T-cell (primary cell): ENCODE measurements at regions not wholly inside any gene's neighbourhood (a gene's known extent, or its start where the extent isn't known, plus 50 kb on each side); places are given as distances from the start of the nearest gene placed in this dataset.
"Not testable (repeated sequence)": the region's sequence is repeated elsewhere in the genome, so short reads cannot be mapped to it uniquely, and the experiment has no call there.

Experiments
- ATAC-seq, 4 experiments: fragments of 200-7000 bp in 3 of 4; fragments of 150-1000 bp in 1 of 4; cut with Tn5 transposase; replicated peaks in 1 of 4; 1 replicate in 3 of 4; 2 replicates in 1 of 4; pipeline ENCODE4 v1.10.0; 2021; ENCODE audit warnings: moderate library complexity in 3 of 4, mild to moderate bottlenecking in 2 of 4, moderate number of reproducible peaks in 1 of 4
- CTCF ChIA-PET, 2 donors: fragments of 300-600 bp; sonication (Branson Sonifier 250); formaldehyde crosslinking; loops; one replicate each; lab custom pipeline; 2022; ENCODE audit warnings: antibody characterized with exemption in 2 of 2; lab: Charles Lee
- POLR2A ChIA-PET, 2 donors: fragments of 300-600 bp; sonication (Branson Sonifier 250); formaldehyde crosslinking; loops; one replicate each; lab custom pipeline; 2022; ENCODE audit warnings: antibody characterized with exemption in 2 of 2; lab: Charles Lee
- DNase-seq, 35 experiments: peaks; one replicate each; pipeline versions ENCODE4 v3.0.0 to v3.0.0-alpha.2; 2013 to 2023
- H3K27ac ChIP-seq: one replicate; pipeline ENCODE4 v1.5.1; 2013; ENCODE audit warnings: low read length
- H3K27me3 ChIP-seq, 2 experiments: replicated peaks in 1 of 2; 1 replicate in 1 of 2; 2 replicates in 1 of 2; pipeline versions ENCODE4 v1.6.1 to v1.7.0; 2013; ENCODE audit warnings: low read length in 1 of 2, mixed read lengths in 1 of 2; ENCODE audit not compliant: control insufficient read depth in 2 of 2, insufficient read depth in 2 of 2; ENCODE audit errors: extremely low read depth in 1 of 2
- H3K36me3 ChIP-seq, 2 donors: 1 replicate in 1 of 2; 2 replicates in 1 of 2; pipeline versions ENCODE4 v1.6.1 to v1.7.0; 2013; ENCODE audit warnings: low read length in 1 of 2; ENCODE audit not compliant: control insufficient read depth in 2 of 2, insufficient read depth in 1 of 2; ENCODE audit errors: extremely low read depth in 1 of 2
- H3K4me1 ChIP-seq, 2 experiments: 1 replicate in 1 of 2; 2 replicates in 1 of 2; pipeline versions ENCODE4 v1.6.1 to v1.7.0; 2013; ENCODE audit warnings: low read length in 2 of 2, mixed read lengths in 1 of 2; ENCODE audit not compliant: insufficient read depth in 2 of 2, control insufficient read depth in 1 of 2; ENCODE audit errors: extremely low read depth in 1 of 2
- H3K4me3 ChIP-seq, 2 donors: 1 replicate in 1 of 2; 2 replicates in 1 of 2; pipeline versions ENCODE4 v1.5.1 to v1.7.0; 2013; ENCODE audit warnings: mild to moderate bottlenecking in 2 of 2, low read length in 1 of 2, moderate library complexity in 1 of 2; ENCODE audit not compliant: control insufficient read depth in 1 of 2; ENCODE audit errors: extremely low read depth in 1 of 2
- H3K9me3 ChIP-seq: 2 replicates; pipeline ENCODE4 v1.7.0; 2013
- H3K27ac Mint-ChIP-seq, 2 donors: one replicate each; pipeline ENCODE4 v1.8.0; 2020 to 2021; ENCODE audit warnings: mild to moderate bottlenecking in 2 of 2, mixed read lengths in 2 of 2
- H3K27me3 Mint-ChIP-seq, 2 donors: one replicate each; pipeline ENCODE4 v1.8.0; 2021 to 2022; ENCODE audit warnings: mixed read lengths in 2 of 2
- H3K36me3 Mint-ChIP-seq: one replicate; pipeline ENCODE4 v1.8.0; 2021; ENCODE audit warnings: mixed read lengths
- H3K4me1 Mint-ChIP-seq, 3 donors: one replicate each; pipeline ENCODE4 v1.8.0; 2020 to 2022; ENCODE audit warnings: mixed read lengths in 3 of 3, mild to moderate bottlenecking in 1 of 3
- H3K4me3 Mint-ChIP-seq, 3 donors: one replicate each; pipeline ENCODE4 v1.8.0; 2020 to 2022; ENCODE audit warnings: mild to moderate bottlenecking in 3 of 3, mixed read lengths in 3 of 3, moderate library complexity in 3 of 3
- H3K9me3 Mint-ChIP-seq, 3 donors: one replicate each; pipeline ENCODE4 v1.8.0; 2020 to 2022; ENCODE audit warnings: mixed read lengths in 3 of 3
- WGBS: methylation state at CpG from one replicate; pipeline ENCODE4 v1.1.5; 2013; ENCODE audit warnings: missing lambda C conversion rate; ENCODE audit not compliant: insufficient coverage; 5-methylcytosine and 5-hydroxymethylcytosine counted together

DNA sequence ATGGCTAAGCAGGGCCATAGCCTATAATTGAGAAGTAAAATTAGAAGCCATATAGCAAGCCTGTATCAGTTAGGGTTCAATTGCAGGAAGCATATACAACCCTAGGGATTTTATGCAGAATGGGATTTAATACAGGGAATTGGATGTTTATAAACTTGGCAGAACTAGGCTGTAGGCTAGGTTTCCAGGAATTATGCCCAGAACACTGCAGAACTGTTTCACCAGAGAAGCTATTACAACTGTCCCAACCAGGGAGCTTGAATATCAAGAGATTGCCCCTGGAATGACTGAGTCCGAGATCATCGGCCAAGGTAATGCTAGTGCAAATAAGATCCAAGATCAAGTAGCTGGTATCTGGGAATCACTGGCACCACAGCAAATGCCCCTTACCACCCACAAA lies 64.0 kb downstream of the PRR15 start:
- H3K36me3 ChIP-seq: no peaks in the 10 kb centered on the region
- Mint-ChIP-seq H3K27ac (no peak overlapping the region), H3K4me1 (no peaks in the 10 kb centered on the region), H3K9me3 (no peaks in the 10 kb centered on the region), H3K27me3 (peaks cover 14 to 27% of the 10 kb centered on the region in 2 donors), H3K4me3 (no peak overlapping the region), H3K36me3 (no peaks in the 10 kb centered on the region)
- CTCF ChIA-PET: no interaction called here
- no peaks in the 10 kb centered on the region for H3K4me1 ChIP-seq
- WGBS: 100% methylated on average over 2 of the region's 2 CpGs
- POLR2A ChIA-PET: no interaction called here
- ATAC-seq (no peak), DNase-seq (no peak)
- H3K27me3 ChIP-seq: peaks cover 0 to 2% of the 10 kb centered on the region in 2 experiments
- H3K27ac ChIP-seq: no peak overlapping the region
- no peak overlapping the region for H3K4me3 ChIP-seq
- H3K9me3 ChIP-seq: no peaks in the 10 kb centered on the region

DNA sequence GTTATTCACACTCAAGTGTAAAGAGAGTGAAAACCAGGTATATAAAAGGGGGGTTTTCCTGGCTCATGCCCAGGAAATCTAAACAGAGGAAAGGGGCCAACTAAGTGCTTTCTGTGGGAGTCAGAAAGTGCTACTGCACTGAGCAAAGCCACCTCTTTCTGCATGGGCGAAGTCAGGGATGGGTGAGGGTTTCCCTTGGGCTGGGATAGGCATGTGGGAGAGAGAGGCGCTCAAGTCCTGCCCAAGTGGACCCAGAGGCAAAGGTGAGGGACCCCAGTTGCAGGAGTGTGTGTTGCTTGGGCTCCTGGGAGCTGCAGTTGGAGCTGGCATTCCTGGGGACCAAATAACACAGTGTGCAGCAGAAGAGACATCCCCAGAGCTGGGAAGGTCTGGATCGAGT lies 65.9 kb downstream of the PRR15 start:
- Histone ChIP-seq H3K27me3 (peaks cover 0 to 2% of the 10 kb centered on the region in 2 experiments), H3K27ac (no peak overlapping the region), H3K36me3 (no peaks in the 10 kb centered on the region), H3K4me3 (no peak overlapping the region), H3K9me3 (no peaks in the 10 kb centered on the region), H3K4me1 (no peaks in the 10 kb centered on the region)
- H3K4me3 Mint-ChIP-seq: no peak overlapping the region
- WGBS: 80% methylated on average over 2 of the region's 3 CpGs
- peaks cover 12 to 20% of the 10 kb centered on the region in 2 donors for H3K27me3 Mint-ChIP-seq
- ChIA-PET POLR2A (no interaction called here), CTCF (no interaction called here)
- no peaks in the 10 kb centered on the region for H3K36me3 Mint-ChIP-seq
- no peak overlapping the region for H3K27ac Mint-ChIP-seq
- ATAC-seq (no peak), DNase-seq (no peak)
- no peaks in the 10 kb centered on the region for H3K9me3 Mint-ChIP-seq
- H3K4me1 Mint-ChIP-seq: no peaks in the 10 kb centered on the region

DNA sequence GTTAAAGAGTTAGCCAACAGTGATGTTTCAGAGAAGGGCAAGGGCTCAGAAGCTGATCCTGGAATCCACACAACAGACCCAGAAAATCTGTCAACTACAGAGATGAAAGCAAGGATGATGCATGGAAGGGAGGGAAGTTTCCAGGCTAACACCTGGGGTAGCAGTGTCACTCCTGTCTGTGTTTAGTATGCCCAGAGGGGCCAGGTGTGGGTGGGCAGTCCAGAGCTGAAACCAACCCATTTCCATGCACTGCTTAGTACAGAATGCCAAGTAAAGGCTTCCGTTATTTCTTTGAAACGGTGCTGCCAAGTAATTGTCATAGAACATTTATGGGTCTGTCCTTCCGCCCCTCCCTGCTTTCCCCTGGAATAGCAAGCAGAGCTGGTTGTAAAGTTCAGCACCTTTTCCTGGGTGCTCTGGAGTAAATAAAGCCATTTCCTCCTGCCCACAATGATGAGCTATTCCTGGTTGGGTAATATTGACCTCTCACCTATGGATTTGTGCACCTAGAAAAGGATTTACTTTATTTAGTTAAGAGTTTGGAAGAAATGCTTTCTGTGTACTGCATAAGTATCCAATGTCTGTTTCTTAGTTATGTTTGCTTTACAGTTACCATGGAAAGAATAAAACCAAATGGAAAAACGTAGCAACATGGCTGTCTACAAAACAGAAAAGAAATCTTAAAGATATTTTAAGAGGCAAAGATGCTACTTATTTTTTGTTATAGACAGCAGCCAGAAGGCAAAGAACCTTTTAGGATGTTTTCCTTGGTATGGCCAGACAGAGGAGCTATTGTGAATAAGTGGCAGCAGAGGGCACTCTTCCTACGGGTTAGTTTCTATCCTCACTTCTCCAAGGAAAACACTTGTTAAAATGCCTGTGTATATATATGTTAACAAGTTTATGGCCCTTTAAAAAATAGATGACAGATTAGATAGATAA lies 71.7 kb downstream of the PRR15 start:
- H3K36me3 ChIP-seq, POLR2A ChIA-PET, H3K36me3 Mint-ChIP-seq, H3K4me1 Mint-ChIP-seq, H3K27me3 Mint-ChIP-seq, H3K4me1 ChIP-seq, H3K9me3 Mint-ChIP-seq, H3K27ac ChIP-seq, ATAC-seq, H3K27me3 ChIP-seq, H3K27ac Mint-ChIP-seq, H3K4me3 Mint-ChIP-seq, H3K4me3 ChIP-seq, H3K9me3 ChIP-seq: not testable (repeated sequence)
- 100% methylated on average over 1 of the region's 5 CpGs for WGBS
- DNase-seq: peak in 1 of 35 experiments; percentile 2
- CTCF ChIA-PET: interaction anchor here in 1 of 2 donors (2.0 to 2.7 kb wide), 2 partner anchors 286 to 426 kb away, joined by 6 read pairs; no protein-coding TSS in a partner anchor

DNA sequence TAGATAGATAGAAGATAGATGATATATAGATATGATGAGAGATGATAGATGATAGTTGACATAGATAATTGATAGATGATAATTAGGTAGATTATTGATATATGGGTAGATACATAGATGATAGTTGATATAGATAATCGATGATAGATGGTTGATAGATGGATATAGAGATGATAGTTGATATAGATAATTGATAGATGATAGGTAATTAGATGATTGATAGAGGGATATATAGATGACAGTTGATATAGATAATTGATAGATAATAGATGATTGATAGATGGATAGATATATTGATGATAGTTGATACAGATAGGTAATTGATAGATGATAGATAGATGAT lies 72.3 kb downstream of the PRR15 start:
- Histone ChIP-seq H3K4me3 (no peak overlapping the region), H3K9me3 (no peaks in the 10 kb centered on the region), H3K27ac (no peak overlapping the region), H3K36me3 (no peaks in the 10 kb centered on the region), H3K4me1 (no peaks in the 10 kb centered on the region), H3K27me3 (no peaks in the 10 kb centered on the region)
- Mint-ChIP-seq H3K27me3 (peaks cover 0 to 2% of the 10 kb centered on the region in 2 donors), H3K4me1 (peaks cover 0 to 2% (median 0%) of the 10 kb centered on the region in 3 donors), H3K27ac (no peak overlapping the region), H3K4me3 (no peak overlapping the region), H3K36me3 (no peaks in the 10 kb centered on the region), H3K9me3 (no peaks in the 10 kb centered on the region)
- DNase-seq: no peak
- 75% methylated on average over 1 of the region's 1 CpG for WGBS
- ATAC-seq: no peak
- ChIA-PET CTCF (interaction anchor here in 1 of 2 donors (2.0 to 2.7 kb wide), 2 partner anchors 285 to 426 kb away, joined by 6 read pairs; no protein-coding TSS in a partner anchor), POLR2A (no interaction called here)

DNA sequence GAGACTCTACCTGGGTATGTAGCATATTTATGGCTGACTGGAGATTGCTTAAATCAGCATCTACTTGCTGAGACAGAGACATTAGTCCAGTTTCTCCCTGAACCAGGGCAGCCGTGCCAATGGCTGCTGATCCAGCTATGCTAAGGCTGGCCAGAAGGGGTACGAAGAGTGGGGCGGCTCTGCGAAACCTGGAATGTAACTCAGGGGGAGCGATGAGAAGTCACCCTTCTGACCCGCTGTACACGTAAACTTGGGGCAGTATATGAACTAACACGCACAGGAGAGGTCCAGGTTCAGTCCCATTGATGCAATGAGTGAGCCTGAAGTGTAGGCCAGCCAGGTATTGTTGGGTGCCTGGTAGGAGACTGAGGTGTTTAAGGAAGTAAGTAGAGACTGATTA lies 73.7 kb downstream of the PRR15 start:
- ATAC-seq: no peak
- H3K4me3 ChIP-seq: no peak overlapping the region
- no peak overlapping the region for H3K27ac ChIP-seq
- Mint-ChIP-seq H3K27me3 (peaks cover 0 to 2% of the 10 kb centered on the region in 2 donors), H3K36me3 (no peaks in the 10 kb centered on the region), H3K4me3 (no peak overlapping the region), H3K9me3 (no peaks in the 10 kb centered on the region), H3K27ac (no peak overlapping the region), H3K4me1 (peaks cover 0 to 2% (median 0%) of the 10 kb centered on the region in 3 donors)
- DNase-seq: no peak
- ChIA-PET CTCF (no interaction called here), POLR2A (no interaction called here)
- H3K27me3 ChIP-seq: no peaks in the 10 kb centered on the region
- H3K4me1 ChIP-seq: no peaks in the 10 kb centered on the region
- WGBS: 95% methylated on average over 8 of the region's 8 CpGs
- H3K36me3 ChIP-seq: no peaks in the 10 kb centered on the region
- no peaks in the 10 kb centered on the region for H3K9me3 ChIP-seq

DNA sequence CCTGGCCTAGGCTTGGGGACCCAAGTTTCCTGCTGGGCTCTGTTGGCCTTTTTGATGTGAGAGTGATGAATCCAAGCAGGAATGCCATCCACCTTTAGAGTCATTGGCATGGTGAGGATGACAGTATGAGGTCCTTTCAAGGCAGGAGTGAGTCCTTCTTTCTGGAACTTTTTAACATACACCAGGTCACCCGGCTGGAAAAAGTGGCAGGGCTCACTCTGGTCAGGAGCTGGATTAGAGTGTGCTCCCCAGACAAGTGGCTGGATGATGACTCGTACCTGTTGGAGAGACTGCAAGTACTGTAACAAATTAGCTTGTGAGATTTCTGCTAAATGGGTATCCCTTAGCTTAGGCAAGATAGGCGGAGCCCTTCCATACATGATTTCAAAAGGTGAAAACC lies 75.2 kb downstream of the PRR15 start:
- H3K27me3 Mint-ChIP-seq, H3K27ac Mint-ChIP-seq, H3K36me3 Mint-ChIP-seq, H3K4me1 ChIP-seq, CTCF ChIA-PET, H3K4me3 Mint-ChIP-seq, H3K4me1 Mint-ChIP-seq, H3K4me3 ChIP-seq, H3K27ac ChIP-seq, H3K9me3 Mint-ChIP-seq, ATAC-seq, H3K9me3 ChIP-seq, H3K36me3 ChIP-seq, POLR2A ChIA-PET, H3K27me3 ChIP-seq, DNase-seq: not testable (repeated sequence)
- no CpG with 5 or more reads among the region's 3 CpGs for WGBS
